ENCODE measurements at regions not wholly inside any gene's neighbourhood (a gene's known extent, or its start where the extent isn't known, plus 50 kb on each side); places are given as distances from the start of the nearest gene placed in this dataset.
A peak's percentile ranks its signal among the peaks of the same experiment; 100 is the strongest.

DNA sequence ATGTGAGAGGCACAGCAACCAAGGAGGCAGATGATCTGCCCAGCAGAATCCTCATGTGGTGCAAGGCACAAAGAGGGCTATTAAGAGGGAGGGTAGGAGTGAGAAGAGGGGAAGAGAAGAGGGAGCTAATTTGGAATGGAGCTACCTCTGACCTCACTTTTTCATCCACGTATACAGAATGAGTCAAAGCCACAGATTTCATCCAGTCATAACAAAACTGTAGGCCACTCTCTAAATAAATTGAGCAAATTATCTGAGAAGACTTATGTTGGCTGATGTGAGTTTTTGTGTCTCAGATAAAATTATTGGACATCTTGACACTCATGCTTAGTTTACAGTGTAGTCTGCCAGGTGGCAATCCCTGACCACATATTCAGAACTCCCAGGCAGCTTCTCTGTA, 325.6 kb downstream of the TTLL7 start:
- in situ Hi-C loops (cut with MboI; ENCODE audit: low pct_ligation_motif_present in 1 of 4, low pct_unique_long_range_greater_than_20kb in 1 of 4, low sequenced_read_pairs in 3 of 4): no loop called here
- Histone ChIP-seq H3K4me3 (no peak overlapping the region), H3K27ac (no peak overlapping the region), H3K9me3 (no peaks in the 10 kb centered on the region), H3K27me3 (no peaks in the 10 kb centered on the region), H3K4me1 (no peaks in the 10 kb centered on the region), H3K36me3 (no peaks in the 10 kb centered on the region)
- DNase-seq: no peak
- WGBS, 2 donors (ENCODE audit: low coverage in 1 of 2): 25 to 50% methylated on average over 1 of the region's 1 CpG
- TF ChIP-seq, protein P1, sequence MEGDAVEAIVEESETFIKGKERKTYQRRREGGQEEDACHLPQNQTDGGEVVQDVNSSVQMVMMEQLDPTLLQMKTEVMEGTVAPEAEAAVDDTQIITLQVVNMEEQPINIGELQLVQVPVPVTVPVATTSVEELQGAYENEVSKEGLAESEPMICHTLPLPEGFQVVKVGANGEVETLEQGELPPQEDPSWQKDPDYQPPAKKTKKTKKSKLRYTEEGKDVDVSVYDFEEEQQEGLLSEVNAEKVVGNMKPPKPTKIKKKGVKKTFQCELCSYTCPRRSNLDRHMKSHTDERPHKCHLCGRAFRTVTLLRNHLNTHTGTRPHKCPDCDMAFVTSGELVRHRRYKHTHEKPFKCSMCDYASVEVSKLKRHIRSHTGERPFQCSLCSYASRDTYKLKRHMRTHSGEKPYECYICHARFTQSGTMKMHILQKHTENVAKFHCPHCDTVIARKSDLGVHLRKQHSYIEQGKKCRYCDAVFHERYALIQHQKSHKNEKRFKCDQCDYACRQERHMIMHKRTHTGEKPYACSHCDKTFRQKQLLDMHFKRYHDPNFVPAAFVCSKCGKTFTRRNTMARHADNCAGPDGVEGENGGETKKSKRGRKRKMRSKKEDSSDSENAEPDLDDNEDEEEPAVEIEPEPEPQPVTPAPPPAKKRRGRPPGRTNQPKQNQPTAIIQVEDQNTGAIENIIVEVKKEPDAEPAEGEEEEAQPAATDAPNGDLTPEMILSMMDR (IDR thresholded peaks at IDR 0.05): no peak
- TF ChIP-seq POLR2A (IDR thresholded peaks at IDR 0.05) (no peak), EP300 (IDR thresholded peaks at IDR 0.05; ENCODE audit: low read depth) (no peak), POLR2AphosphoS5 (IDR thresholded peaks at IDR 0.05) (no peak)
- intact Hi-C loops (cut with DNase I; ENCODE audit: low total_unique reads): no loop called here

DNA sequence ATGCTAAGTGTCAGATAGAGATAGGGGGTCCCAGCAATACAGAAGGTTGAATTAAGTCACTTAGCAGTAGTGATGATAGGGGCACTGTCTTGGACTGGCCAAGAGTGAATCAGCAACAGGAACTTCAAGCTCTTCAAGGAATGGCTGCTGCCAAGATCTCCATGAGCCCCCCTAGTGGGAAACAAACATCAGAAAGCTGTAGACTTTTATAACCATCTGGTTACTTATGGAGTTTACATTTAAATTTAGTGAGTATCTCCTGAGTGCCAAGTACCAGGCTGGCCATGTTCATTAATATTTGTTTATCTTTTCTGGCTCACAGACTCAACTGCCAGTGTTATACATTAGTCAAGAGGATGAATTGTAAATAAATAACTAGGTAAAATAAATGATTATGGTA, 327.3 kb downstream of the TTLL7 start:
- in situ Hi-C loops (cut with MboI; ENCODE audit: low pct_ligation_motif_present in 1 of 4, low pct_unique_long_range_greater_than_20kb in 1 of 4, low sequenced_read_pairs in 3 of 4): no loop called here
- DNase-seq: no peak
- Histone ChIP-seq H3K9me3 (no peaks in the 10 kb centered on the region), H3K27me3 (no peaks in the 10 kb centered on the region), H3K36me3 (no peaks in the 10 kb centered on the region), H3K4me1 (no peaks in the 10 kb centered on the region), H3K27ac (no peak overlapping the region), H3K4me3 (no peak overlapping the region)
- no peak for TF ChIP-seq POLR2AphosphoS5 (IDR thresholded peaks at IDR 0.05)
- TF ChIP-seq POLR2A (IDR thresholded peaks at IDR 0.05): no peak
- TF ChIP-seq EP300 (IDR thresholded peaks at IDR 0.05; ENCODE audit: low read depth): no peak
- TF ChIP-seq, protein P1 (IDR thresholded peaks at IDR 0.05): no peak
- intact Hi-C loops (cut with DNase I; ENCODE audit: low total_unique reads): no loop called here

DNA sequence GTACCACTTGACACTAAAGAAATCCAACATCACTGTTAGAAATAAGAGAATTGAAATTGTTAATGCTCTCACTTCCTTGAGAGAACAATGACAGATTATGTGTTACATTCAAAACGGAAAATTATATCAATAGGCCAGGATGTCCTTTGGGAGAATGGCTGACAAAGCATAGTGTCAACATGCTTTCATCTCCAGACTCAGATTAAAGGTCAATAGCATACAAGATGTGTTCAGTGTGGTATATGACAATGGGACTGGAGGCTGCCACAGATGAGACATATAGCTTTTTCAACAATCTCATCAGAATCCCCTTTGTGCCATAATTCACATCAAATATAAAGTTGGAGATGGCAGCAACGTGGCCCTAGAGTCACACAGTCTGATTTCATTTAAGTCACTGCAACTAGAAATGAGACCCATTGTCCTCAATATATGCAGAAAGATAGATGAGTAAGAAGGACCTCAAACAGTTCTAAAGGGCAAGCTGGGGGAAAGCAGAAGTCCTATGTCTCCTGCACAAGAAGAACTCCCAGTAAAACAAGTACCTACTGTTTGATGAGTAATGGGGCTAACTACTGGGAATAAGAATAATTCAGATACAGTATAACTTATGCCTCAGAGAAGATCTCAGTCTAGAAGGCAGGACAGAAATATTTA, 327.9 kb downstream of the TTLL7 start:
- Histone ChIP-seq H3K27ac (no peak overlapping the region), H3K4me3 (no peak overlapping the region), H3K9me3 (no peaks in the 10 kb centered on the region), H3K36me3 (no peaks in the 10 kb centered on the region), H3K27me3 (no peaks in the 10 kb centered on the region), H3K4me1 (no peaks in the 10 kb centered on the region)
- intact Hi-C loops (cut with DNase I; ENCODE audit: low total_unique reads): no loop called here
- WGBS, 2 donors (ENCODE audit: low coverage in 1 of 2): 59 to 69% methylated on average over 2 of the region's 2 CpGs
- in situ Hi-C loops (cut with MboI; ENCODE audit: low pct_ligation_motif_present in 1 of 4, low pct_unique_long_range_greater_than_20kb in 1 of 4, low sequenced_read_pairs in 3 of 4): no loop called here
- TF ChIP-seq POLR2A (IDR thresholded peaks at IDR 0.05) (no peak), EP300 (IDR thresholded peaks at IDR 0.05; ENCODE audit: low read depth) (no peak), POLR2AphosphoS5 (IDR thresholded peaks at IDR 0.05) (no peak)
- TF ChIP-seq, protein P1 (IDR thresholded peaks at IDR 0.05): no peak
- DNase-seq: no peak

DNA sequence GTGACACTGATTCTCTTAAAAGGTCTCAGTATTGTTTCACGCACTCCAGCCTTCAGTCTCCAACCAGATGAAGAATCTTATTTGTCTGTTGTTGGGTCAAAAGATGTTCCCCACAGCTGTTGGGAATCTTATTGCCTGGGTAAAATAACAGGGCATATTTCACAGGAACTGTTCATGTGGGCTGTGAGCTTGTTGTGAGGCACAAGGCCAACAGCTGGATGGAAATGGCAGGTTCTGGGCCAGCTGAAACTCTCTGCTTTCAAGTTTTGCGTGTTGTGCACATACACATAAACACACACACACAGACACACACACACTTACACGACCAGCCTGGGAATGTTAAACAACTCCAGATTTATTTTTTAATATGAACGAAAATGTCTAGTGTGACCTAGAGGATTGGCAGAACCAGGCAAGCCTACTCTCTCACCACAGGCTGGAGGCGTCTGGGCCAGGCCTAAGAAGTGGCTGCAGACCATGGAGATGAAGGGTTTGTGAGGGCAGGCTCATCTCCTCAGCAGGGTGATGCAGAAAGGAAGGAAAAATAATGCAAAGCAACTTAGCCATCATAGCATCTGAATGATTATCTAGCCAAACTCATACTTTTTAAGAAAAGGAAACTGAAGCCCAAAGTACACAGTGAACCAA, 357.0 kb downstream of the TTLL7 start:
- 65 to 79% methylated on average over 4 to 5 of the region's 5 CpGs for WGBS, 2 donors (ENCODE audit: low coverage in 1 of 2)
- Histone ChIP-seq H3K36me3 (no peaks in the 10 kb centered on the region), H3K27me3 (no peaks in the 10 kb centered on the region), H3K4me3 (no peak overlapping the region), H3K9me3 (no peaks in the 10 kb centered on the region), H3K27ac (peak overlapping the region; percentile 8 to 63 (median 44)), H3K4me1 (peaks cover 0 to 13% (median 3%) of the 10 kb centered on the region in 4 donors)
- no peak for DNase-seq
- intact Hi-C loops (cut with DNase I; ENCODE audit: low total_unique reads) (no loop called here), in situ Hi-C loops (cut with MboI; ENCODE audit: low pct_ligation_motif_present in 1 of 4, low pct_unique_long_range_greater_than_20kb in 1 of 4, low sequenced_read_pairs in 3 of 4) (no loop called here)
- TF ChIP-seq POLR2AphosphoS5 (IDR thresholded peaks at IDR 0.05): no peak
- TF ChIP-seq POLR2A (IDR thresholded peaks at IDR 0.05): no peak
- TF ChIP-seq, protein P1 (IDR thresholded peaks at IDR 0.05): no peak
- no peak for TF ChIP-seq EP300 (IDR thresholded peaks at IDR 0.05; ENCODE audit: low read depth)
